Right ventricle myocardium inferior (tissue), 1 donor: ENCODE measurements at regions not wholly inside any gene's neighbourhood (a gene's known extent, or its start where the extent isn't known, plus 50 kb on each side); places are given as distances from the start of the nearest gene placed in this dataset.

Experiments used
- ATAC-seq: fragments of 200-7000 bp; cut with Tn5 transposase; one replicate; pipeline ENCODE4 v1.9.1; 2020; ENCODE audit warnings: mild to moderate bottlenecking, moderate library complexity
- DNase-seq: peaks from one replicate; pipeline ENCODE4 v3.0.0; 2021; ENCODE audit errors: missing footprints
- intact Hi-C: fragments of 100-400 bp; cut with DNase I; formaldehyde crosslinking; loops from one replicate; pipeline ENCODE4 v1.11.0; 2022
- donor health status: DM: no; HTN: yes; CAD: no; lungs with severe emphysema.

DNA sequence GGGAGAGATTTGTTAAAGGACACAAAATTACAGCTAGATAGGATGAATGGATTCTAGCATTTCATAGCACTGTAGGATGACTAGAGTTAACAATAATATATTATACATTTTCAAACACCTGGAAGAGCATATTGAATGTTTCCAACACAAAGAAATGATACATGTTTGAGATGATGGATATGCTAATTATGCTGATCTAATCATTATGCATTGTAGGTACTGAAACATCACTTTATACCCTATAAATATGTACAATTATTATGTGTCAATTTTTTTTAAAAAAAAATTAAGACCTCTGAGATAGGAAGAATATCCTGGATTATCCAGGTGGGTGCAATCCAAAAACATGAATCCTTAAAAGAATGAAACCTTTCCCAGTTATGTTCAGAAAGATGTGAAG lies 100.3 kb upstream of the CPNE8 start:
- no peak for ATAC-seq
- intact Hi-C loops, result no loop called here
- no peak for DNase-seq

DNA sequence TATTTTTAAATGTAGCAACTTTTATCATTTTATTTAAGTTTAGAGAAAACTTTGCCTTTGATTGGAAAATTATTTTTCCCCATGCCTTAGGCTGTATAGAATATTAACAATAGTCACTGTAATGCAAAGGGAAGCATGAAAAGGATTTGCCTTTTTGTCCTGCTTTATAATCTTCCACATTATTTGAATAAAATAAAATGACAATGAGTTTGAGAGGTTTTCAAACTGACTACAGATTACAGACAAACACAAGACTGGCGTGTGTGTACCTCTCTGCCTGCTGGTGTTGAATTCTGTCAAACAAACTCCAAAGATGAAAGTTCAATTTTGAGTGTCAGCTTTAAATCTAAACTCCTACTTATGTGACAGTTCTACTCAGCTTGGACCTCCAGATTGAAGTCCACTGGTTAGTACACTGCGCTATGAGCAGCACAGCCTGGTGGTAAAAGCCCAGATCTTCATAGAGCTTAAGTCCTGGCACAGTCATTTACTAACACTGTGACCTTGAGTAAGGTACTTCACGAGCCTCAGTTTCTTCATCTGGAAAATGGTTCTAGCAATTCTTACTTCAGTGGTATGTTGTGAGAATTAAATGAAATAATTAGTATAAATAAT lies 98.3 kb upstream of the CPNE8 start:
- intact Hi-C loops, result no loop called here
- ATAC-seq (no peak), DNase-seq (no peak)

DNA sequence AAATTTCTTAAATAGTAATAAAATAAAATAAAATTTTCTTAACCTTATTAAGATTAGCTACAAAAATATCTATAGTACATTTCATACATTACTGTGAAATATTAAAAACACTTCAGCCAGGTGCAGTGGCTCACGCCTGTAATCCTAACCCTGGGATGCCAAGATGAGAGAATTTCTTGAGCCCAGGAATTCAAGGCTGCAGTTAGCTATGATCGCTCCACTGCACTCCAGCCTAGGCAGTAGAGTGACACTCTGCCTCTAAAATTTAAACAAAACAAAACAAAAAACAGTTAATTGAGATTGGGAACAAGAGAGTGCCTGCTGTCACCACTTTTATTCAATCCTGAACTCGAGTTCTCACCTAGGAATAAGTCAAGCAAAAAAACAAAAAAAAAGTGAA lies 95.0 kb upstream of the CPNE8 start:
- intact Hi-C loops, result no loop called here
- ATAC-seq (no peak), DNase-seq (no peak)

DNA sequence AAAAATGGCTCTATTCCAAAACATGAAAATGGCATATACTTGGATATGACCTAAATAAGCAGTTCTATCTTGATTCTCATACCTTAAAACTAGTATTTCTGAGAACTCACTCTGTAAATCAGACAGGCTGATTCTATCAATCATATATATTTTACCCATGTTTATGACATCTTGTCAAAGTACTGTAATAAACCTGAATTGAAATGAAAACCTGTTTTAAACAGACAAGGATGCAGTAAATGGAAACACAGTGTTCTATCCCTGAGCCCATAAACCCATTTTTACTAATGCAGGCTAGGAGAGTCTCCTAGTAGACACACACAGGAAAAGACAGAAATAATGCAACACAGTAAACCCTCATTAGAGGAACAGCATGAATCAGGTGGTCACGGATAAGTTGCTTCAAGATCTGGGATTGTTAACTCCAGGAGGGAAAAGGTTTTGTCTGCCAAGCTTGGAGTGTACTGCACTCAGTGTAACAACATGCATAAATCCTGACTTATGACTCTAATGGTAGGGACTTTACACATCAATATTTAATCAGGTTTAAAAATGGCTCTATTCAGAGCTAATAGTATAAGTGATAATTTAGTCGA lies 93.6 kb upstream of the CPNE8 start:
- intact Hi-C loops, result no loop called here
- ATAC-seq, result no peak
- no peak for DNase-seq

DNA sequence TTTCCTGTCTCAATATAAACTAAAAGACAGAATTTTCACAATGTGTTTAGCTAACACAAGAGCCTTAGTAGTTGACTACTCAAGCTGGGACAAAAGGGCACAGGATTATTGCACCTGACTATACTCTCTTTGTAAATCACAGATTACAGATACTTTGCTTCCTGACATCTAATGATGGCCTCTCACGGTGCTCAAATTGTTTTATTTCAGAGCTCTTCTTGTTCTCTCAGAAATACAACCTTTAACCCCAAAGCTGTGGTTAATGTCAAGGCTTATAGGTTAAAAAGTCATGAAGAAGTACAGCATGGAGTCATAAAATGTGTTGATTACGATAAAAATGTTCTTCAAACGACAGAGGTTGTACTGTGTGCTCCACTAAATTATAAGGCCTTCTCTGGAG lies 89.9 kb upstream of the CPNE8 start:
- ATAC-seq (no peak), DNase-seq (no peak)
- intact Hi-C loops, result no loop called here

DNA sequence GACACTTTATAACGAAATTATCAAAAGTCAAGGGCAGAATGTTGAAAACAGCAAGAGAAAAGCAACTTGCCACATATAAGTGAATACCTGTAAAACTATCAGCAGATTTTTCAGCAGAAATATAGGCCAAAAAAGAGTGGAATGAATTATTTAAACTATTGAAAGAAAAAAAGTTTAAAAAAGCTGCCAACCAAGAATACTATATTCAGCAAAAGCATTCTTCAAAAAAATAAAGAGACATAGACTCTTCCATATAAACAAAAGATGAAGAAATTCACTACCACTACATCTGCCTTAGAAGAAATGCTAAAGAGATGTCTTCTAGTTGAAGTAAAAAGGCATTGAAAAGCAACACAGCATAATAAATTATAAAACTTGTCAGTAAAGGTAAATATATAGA lies 80.6 kb upstream of the CPNE8 start:
- intact Hi-C loops, result no loop called here
- DNase-seq (no peak), ATAC-seq (no peak)

DNA sequence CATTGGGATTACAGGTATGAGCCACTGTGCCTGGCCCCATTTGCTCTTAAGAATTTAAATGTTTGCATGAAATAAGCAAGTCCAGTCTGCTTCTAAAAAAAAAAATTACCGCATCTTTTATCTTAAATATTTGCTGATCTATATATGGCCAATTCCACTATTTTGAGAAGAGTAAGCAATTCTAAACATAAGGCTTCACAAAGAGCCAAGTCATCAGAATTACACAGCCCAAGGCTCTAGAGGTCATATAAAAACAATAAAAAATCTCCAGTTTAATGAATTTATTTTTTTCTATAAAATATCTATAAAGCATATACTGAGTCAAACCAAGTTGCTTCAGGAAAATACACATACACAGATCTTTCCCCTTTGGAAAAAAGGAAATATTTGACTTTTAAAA lies 79.0 kb upstream of the CPNE8 start:
- ATAC-seq (no peak), DNase-seq (no peak)

DNA sequence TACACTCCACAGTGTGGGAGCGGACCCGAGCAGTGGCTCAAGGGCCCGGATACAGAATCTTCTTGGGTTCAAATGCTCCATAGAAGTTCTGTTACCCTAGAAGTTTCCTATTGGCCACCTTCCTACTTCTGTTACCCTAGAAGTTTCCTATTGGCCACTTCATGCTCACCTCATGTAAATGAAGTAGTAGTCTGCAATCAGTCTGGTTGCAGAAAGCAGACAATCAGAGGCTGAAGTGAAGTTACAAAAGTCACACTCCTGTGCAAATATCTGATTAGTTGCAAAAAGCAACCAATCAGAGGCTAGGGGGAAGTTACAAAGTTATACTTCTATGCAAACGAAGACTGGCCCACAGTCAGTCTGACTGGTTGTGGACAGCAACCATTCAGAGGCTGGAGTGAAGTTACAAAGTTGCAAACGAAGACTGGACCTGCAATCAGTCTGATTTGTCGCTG lies 77.8 kb upstream of the CPNE8 start:
- intact Hi-C loops, result no loop called here
- DNase-seq (no peak), ATAC-seq (no peak)

More for the DNA sequence above, 79.0 kb upstream of the CPNE8 start:
- intact Hi-C loops, result no loop called here

DNA sequence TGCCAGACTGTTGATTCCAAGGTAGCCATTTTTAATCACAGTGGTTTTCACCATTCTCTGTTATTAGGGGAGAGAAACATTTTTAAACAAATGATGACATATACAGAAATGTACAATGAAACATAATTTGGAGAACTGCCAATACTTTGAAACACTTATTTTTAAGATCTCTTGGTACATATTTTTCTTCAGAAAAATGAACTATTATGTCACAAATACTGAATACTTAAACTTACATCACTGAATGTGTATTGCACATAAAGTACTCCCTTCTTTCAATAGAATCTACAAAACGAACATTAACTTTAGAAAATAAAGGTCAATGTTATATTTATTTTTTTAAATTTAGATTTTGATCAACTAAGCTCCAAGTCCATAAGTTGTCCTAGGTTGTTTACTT lies 71.7 kb upstream of the CPNE8 start:
- intact Hi-C loops, result no loop called here
- DNase-seq (no peak), ATAC-seq (no peak)

DNA sequence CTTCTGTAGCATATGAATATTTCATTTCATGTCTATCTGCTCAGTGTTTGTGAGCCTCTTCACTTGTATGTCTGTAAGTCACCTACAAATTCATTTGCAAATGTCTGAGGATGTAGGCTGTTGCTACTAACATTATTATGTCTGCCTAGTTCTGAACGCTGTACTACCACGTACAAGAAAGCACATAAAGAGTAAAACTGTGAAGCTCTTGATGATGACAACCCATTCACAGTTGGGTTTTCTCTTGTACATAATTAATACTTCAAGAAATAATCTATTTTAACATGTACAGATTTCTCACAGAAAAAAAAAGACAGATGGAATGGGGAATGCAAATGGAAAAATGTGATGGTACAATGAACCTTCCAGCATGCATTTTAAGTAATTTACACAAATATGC lies 64.3 kb upstream of the CPNE8 start:
- intact Hi-C loops, result no loop called here
- DNase-seq (no peak), ATAC-seq (no peak)

DNA sequence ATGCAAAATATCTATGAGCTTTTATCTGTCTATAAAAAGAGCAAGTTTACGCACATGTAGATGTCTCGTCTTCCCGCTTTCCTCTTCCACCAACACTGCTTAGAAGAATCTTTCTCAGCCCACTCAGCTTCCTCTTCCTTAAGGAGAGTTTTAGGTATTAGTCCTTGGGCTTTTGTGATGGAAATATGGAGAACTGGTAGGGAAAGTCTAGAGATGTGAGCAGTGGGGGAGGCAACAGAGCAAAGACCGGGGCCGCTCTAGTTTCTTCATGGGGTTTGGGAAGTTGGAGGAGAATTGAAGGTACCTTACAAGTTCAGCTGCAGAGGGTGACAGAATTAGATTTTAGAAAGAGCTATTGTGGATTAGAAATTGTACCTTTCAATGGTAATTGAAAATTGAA lies 56.3 kb upstream of the CPNE8 start:
- DNase-seq, result no peak
- no peak for ATAC-seq
- intact Hi-C loops, result no loop called here

DNA sequence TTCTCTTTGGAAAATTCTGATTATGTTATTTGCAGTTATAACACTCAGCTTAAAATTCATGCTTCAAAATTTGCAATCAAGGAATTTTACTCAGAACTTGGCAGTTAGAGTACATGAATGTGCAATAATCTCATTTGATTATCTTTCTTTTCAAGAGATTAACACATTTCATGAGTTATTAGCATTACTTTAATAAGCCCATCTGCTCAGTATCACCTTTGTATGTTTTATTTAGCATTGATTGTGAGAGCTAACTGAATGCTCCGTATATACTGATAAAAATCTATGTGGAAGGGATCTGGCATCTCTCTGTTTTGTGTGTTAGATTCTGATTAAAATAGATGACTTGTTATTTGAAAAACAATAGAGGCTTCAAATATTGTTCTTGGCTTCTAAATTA lies 55.6 kb upstream of the CPNE8 start:
- ATAC-seq (no peak), DNase-seq (no peak)
- intact Hi-C loops, result no loop called here

DNA sequence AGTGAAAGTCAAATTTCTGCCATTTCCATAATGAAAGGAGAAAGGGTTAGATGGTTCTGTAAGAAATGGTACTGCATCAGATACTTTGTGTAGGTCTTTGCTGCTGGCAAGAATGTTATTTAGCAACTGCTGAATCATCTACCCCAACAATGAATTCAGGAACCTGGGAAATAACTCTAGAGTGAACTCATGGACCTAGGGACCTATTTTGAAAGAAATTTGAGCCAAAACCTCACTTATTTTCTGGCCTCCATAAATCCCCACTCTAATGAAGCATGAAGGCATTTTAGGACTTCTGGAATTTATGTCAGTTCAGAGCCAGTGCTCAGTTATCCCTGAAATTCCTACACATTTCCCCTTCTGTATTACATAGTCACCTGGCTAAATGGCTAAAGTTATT lies 50.9 kb upstream of the CPNE8 start:
- intact Hi-C loops, result no loop called here
- ATAC-seq, result no peak
- DNase-seq, result no peak
